NT2/D1 (cell line): ENCODE measurements at regions not wholly inside any gene's neighbourhood (a gene's known extent, or its start where the extent isn't known, plus 50 kb on each side); places are given as distances from the start of the nearest gene placed in this dataset.

Experiments
- DNase-seq: peaks from one replicate; pipeline ENCODE4 v3.0.0-alpha.2; 2011; ENCODE audit warnings: low read depth, low spot score
- H3K27me3 ChIP-seq: 2 replicates; pipeline ENCODE4 v1.6.0; 2011; ENCODE audit warnings: mild to moderate bottlenecking; ENCODE audit not compliant: insufficient read length, insufficient read depth
- H3K36me3 ChIP-seq: 2 replicates; pipeline ENCODE4 v1.6.1; 2011; ENCODE audit warnings: mild to moderate bottlenecking, low read length, mixed read lengths; ENCODE audit not compliant: insufficient read depth, insufficient read length
- H3K4me1 ChIP-seq: 2 replicates; pipeline ENCODE4 v1.5.1; 2011; ENCODE audit not compliant: insufficient read depth, insufficient read length
- H3K4me3 ChIP-seq: 2 replicates; pipeline ENCODE4 v1.5.1; 2011; ENCODE audit warnings: low read depth; ENCODE audit not compliant: insufficient read length
- H3K9ac ChIP-seq: 2 replicates; pipeline ENCODE4 v1.6.0; 2011; ENCODE audit warnings: low read depth; ENCODE audit not compliant: insufficient read length
- H3K9me3 ChIP-seq: 2 replicates; pipeline ENCODE4 v1.5.1; 2011; ENCODE audit warnings: mild to moderate bottlenecking, low read length; ENCODE audit not compliant: insufficient read depth
- SUZ12 ChIP-seq: IDR thresholded peaks from 2 replicates; pipeline ENCODE4 v1.6.1; 2011; ENCODE audit not compliant: insufficient read length, insufficient read depth; ENCODE audit errors: extremely low read depth
- YY1 ChIP-seq: IDR thresholded peaks from 2 replicates; pipeline ENCODE4 v1.6.1; 2011; ENCODE audit not compliant: insufficient read length, insufficient read depth
- ZNF274 ChIP-seq: IDR thresholded peaks from 2 replicates; pipeline ENCODE4 v1.6.1; 2011; ENCODE audit warnings: mild to moderate bottlenecking, low read depth, low read length

DNA sequence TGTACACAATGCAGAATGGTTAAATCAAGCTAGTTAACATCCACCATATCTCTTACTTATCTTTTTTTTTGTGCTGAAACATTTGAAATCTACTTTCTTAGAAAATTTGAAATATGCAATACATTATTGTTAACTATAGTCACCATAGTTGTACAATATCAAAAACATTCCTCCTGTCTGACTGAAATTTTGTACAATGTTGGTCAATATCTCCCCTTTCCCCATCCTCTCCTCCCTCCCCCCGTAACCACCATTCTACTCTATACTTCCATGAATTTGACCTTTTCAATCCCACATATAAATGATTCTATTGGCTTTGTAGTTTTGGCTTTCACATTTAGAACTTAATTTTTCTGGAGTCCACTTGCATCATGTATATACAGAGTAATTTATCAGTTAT is 63.5 kb upstream of the DCD start:
- TF ChIP-seq YY1: no peak
- no peak for TF ChIP-seq SUZ12
- TF ChIP-seq ZNF274: no peak
- no peaks in the 10 kb centered on the region for H3K27me3 ChIP-seq

DNA sequence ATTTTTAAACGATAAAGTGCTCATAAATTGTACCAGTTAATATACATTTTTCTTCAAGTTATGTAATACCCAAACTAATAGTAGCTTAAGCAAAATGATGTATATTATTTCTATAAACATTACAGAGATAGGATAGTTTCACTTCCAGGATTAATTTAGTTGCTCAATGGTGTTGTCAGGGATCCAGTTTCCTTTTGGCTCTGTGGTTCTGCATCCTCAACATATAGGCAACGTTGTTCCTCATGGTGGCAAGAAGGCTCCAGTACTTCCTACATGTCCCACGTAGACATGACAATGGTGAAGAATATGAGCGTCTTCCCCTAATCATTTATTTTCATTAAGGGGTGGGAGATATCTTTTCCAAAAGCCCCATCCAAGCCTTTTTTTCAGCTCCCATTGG is 60.7 kb upstream of the DCD start:
- no peak overlapping the region for H3K4me3 ChIP-seq
- no peak for TF ChIP-seq SUZ12
- TF ChIP-seq YY1: no peak
- TF ChIP-seq ZNF274: no peak
- no peaks in the 10 kb centered on the region for H3K36me3 ChIP-seq
- H3K27me3 ChIP-seq: no peaks in the 10 kb centered on the region
- no peak for DNase-seq
- no peaks in the 10 kb centered on the region for H3K4me1 ChIP-seq
- no peaks in the 10 kb centered on the region for H3K9me3 ChIP-seq
- H3K9ac ChIP-seq: no peak overlapping the region

More for the DNA sequence above, 63.5 kb upstream of the DCD start:
- H3K4me1 ChIP-seq: no peaks in the 10 kb centered on the region
- H3K9me3 ChIP-seq: no peaks in the 10 kb centered on the region
- no peaks in the 10 kb centered on the region for H3K36me3 ChIP-seq
- H3K9ac ChIP-seq: no peak overlapping the region
- no peak for DNase-seq
- H3K4me3 ChIP-seq: no peak overlapping the region

DNA sequence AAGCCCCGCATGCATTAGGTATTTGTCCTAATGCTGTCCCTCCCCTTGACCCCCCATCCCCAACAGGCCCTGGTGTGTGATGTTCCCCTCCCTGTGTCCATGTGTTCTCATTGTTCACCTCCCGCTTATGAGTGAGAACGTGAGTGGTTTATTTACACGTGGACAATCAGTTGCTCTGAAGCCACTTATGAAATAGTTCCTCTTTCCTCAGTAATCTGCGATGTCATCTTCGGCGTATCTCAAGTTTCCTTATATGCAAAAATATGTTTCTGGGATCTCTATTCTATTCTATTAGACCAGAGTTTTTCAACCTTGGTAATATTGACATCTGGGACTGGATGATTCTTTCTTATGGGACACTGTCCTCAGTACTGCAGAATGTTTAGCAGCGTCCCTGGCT is 56.0 kb upstream of the DCD start:
- Histone ChIP-seq H3K4me1 (no peaks in the 10 kb centered on the region), H3K9ac (no peak overlapping the region), H3K9me3 (no peaks in the 10 kb centered on the region), H3K4me3 (no peak overlapping the region), H3K36me3 (no peaks in the 10 kb centered on the region), H3K27me3 (no peaks in the 10 kb centered on the region)
- no peak for DNase-seq
- no peak for TF ChIP-seq ZNF274

DNA sequence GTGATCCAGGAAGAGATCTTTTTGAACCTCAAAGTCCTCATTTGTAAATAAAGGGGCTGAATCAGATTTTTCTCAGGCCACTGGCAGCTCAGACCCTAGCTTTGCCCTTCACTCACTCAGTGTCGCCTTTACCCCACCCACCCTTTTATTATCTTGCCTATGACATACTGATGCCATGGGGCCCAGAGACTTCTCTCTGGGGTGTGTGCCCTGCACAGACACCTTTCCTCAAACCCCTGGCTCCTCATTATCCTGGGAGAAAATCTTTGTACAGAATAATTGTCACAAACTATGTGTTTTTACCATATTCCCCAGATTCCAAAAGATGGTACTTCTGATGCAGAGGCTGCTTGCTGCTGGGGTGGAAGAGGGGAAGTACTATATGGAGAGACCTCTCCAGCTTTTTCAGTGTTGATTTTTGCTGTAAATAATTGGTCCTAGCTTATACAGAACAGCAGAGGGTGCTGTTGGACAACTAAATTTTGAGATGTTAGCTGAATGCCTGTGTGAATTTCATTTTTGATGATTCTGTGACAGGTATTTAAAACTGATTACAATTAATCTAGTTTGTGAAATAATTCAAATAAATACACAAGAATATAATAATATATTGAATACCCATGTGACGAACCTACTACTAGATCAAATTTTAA is 53.9 kb upstream of the DCD start:
- no peaks in the 10 kb centered on the region for H3K27me3 ChIP-seq
- no peaks in the 10 kb centered on the region for H3K4me1 ChIP-seq
- H3K9ac ChIP-seq: no peak overlapping the region
- no peak for DNase-seq
- H3K36me3 ChIP-seq: no peaks in the 10 kb centered on the region
- H3K9me3 ChIP-seq: no peaks in the 10 kb centered on the region
- no peak overlapping the region for H3K4me3 ChIP-seq
- TF ChIP-seq YY1 (no peak), ZNF274 (no peak), SUZ12 (no peak)

DNA sequence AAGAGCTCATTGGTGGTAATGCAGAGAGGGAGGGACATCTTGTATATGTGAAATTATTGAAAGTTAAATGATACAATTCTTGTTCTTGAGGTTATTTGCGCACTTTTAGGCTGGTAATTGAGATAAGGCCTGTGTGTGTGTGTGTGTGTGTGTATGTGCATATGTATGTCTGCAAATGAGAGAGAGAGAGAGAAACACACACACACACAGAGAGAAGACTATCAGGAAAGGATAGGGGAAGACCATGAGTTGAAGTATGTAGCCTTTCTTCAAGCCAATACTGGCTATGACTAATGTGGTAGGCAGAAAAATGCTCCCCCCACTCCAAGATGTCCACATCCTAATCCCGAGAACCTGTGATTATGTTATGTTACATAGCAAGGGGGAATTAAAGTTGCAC is 52.7 kb upstream of the DCD start:
- Histone ChIP-seq H3K4me3 (no peak overlapping the region), H3K9me3 (no peaks in the 10 kb centered on the region), H3K9ac (no peak overlapping the region), H3K36me3 (no peaks in the 10 kb centered on the region), H3K27me3 (no peaks in the 10 kb centered on the region), H3K4me1 (no peaks in the 10 kb centered on the region)
- no peak for TF ChIP-seq ZNF274
- DNase-seq: no peak

DNA sequence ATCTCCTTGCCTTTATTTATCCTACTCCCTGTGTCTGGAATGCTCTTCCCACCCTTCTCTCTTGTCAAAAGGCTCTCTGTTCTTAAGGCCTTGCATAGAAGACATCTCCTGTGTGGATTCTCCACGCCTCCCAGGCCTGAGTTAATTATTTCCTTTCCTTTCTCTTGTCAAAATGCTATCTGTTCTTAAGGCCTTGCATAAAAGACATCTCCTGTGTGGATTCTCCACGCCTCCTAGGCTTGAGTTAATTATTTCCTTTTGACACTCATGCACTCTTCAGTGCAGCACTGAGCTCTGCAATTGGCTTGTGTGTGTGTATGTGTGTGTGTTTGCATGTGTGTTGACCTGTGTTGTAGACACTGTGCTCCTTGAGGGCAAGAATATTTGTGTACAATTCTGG is 52.1 kb upstream of the DCD start:
- Histone ChIP-seq H3K9me3 (no peaks in the 10 kb centered on the region), H3K4me1 (no peaks in the 10 kb centered on the region), H3K9ac (no peak overlapping the region), H3K27me3 (no peaks in the 10 kb centered on the region), H3K36me3 (no peaks in the 10 kb centered on the region), H3K4me3 (no peak overlapping the region)
- no peak for DNase-seq
- no peak for TF ChIP-seq SUZ12
- no peak for TF ChIP-seq YY1
